ENCODE measurements at regions not wholly inside any gene's neighbourhood (a gene's known extent, or its start where the extent isn't known, plus 50 kb on each side); places are given as distances from the start of the nearest gene placed in this dataset.
A peak's percentile ranks its signal among the peaks of the same experiment; 100 is the strongest.

DNA sequence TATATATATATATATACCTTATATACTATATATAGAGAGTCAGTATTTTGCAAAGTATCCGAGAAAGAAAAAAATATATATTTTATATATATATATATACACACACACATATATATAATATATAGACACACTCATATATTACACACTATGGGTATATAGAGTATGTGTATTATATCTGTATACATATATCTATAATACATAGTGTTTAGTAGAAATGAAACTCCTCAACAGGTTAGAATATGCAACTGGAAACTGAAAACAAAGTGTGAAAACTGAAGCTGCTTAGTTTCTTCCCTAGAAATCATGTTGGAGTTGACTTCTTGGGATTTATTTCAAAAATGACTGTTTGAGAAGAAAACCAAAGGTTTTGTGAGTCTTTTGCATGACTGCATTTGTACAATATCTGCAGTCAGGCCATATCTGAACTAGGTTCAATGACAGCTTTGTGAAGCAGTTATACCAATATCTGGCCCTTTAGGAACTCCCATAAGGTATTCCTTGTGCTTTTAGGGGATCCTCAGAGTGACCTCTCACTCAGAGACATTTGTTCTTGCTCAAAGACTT is 284.1 kb downstream of the CASP12 start:
- no peak overlapping the region for H3K27ac ChIP-seq
- no peak for DNase-seq (ENCODE audit: low spot score)
- TF ChIP-seq, protein P1, sequence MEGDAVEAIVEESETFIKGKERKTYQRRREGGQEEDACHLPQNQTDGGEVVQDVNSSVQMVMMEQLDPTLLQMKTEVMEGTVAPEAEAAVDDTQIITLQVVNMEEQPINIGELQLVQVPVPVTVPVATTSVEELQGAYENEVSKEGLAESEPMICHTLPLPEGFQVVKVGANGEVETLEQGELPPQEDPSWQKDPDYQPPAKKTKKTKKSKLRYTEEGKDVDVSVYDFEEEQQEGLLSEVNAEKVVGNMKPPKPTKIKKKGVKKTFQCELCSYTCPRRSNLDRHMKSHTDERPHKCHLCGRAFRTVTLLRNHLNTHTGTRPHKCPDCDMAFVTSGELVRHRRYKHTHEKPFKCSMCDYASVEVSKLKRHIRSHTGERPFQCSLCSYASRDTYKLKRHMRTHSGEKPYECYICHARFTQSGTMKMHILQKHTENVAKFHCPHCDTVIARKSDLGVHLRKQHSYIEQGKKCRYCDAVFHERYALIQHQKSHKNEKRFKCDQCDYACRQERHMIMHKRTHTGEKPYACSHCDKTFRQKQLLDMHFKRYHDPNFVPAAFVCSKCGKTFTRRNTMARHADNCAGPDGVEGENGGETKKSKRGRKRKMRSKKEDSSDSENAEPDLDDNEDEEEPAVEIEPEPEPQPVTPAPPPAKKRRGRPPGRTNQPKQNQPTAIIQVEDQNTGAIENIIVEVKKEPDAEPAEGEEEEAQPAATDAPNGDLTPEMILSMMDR (IDR thresholded peaks at IDR 0.05): no peak

DNA sequence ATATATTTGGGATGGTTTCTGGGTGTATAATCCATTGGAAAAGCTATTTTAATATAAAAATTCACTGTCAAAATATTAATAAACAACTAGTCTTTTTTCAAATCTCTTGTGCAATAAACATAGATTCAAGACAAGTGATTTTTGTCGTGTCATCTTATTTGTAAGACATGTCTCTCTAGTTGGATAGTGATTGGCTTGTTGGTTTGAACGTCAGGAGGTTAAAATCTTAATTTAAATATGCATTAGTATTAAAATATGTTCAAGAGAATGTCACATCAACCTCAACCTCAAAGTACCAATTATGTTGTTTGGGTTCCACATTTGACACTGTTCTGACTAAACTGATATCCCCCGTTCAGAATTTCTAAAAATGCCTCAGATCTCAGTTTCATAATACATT is 287.6 kb downstream of the CASP12 start:
- TF ChIP-seq, protein P1 (IDR thresholded peaks at IDR 0.05): no peak
- Histone ChIP-seq H3K4me3 (no peak overlapping the region), H3K27ac (no peak overlapping the region)
- DNase-seq (ENCODE audit: low spot score): no peak

More for the DNA sequence above, 284.1 kb downstream of the CASP12 start:
- no peak overlapping the region for H3K4me3 ChIP-seq

DNA sequence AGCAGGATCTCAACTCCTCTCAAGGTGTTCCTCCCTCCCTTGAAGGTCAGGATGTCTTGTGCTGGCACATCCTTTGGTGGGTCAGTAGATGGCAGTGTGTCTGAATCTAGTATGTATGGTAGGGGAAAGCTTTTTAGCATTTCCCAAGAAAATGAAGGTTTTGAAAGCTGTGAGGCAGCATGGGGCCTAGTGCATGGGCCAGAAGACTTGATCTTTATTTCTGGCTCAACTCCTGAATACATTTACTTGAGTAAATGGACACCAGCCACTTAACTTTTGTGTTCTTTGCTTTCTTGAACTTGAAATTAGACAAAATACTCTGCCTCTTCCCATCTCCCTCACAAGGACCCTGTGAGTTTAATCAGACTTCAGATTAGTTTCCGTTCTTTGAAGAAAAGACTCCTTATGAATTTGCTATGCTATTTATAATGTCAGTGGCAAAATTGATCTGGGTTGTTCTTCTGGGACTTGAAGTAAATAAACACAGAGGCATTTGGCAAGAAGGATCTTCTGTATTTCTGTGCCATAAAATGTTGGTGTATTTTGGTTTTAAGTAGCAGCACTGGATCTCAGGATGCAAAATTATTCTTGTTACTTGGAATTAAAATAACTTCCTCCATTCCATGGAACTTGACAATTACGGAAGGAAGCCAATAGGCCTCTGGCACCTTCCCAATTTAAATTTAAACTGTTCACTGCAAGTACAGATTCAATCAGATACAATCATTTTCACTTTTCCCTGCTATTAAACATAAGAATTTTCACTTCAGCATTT is 288.8 kb downstream of the CASP12 start:
- peak overlapping the region; percentile 14 to 30 for H3K27ac ChIP-seq
- TF ChIP-seq, protein P1 (IDR thresholded peaks at IDR 0.05): peak; percentile 17
- H3K4me3 ChIP-seq: no peak overlapping the region
- no peak for DNase-seq (ENCODE audit: low spot score)

DNA sequence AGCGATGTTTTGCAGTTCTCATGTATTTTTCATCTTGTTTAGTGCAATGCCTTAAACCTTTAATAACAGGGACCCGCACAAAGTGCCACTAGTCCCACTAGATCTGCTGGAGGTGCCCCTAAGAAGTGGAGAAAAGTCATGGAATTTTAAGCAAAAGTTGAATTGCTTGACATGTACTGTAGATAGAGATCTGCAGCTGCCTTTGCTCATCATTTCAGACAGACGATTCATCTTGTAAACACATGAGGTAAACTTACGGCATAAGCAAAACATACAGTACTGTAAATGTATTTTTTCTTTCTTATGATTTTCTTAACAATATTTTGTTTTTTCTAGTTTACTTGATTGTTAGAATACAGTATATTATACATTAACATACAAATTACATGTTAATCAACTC is 295.6 kb downstream of the CASP12 start:
- no peak for DNase-seq (ENCODE audit: low spot score)
- TF ChIP-seq, protein P1 (IDR thresholded peaks at IDR 0.05): no peak
- Histone ChIP-seq H3K27ac (no peak overlapping the region), H3K4me3 (no peak overlapping the region)

DNA sequence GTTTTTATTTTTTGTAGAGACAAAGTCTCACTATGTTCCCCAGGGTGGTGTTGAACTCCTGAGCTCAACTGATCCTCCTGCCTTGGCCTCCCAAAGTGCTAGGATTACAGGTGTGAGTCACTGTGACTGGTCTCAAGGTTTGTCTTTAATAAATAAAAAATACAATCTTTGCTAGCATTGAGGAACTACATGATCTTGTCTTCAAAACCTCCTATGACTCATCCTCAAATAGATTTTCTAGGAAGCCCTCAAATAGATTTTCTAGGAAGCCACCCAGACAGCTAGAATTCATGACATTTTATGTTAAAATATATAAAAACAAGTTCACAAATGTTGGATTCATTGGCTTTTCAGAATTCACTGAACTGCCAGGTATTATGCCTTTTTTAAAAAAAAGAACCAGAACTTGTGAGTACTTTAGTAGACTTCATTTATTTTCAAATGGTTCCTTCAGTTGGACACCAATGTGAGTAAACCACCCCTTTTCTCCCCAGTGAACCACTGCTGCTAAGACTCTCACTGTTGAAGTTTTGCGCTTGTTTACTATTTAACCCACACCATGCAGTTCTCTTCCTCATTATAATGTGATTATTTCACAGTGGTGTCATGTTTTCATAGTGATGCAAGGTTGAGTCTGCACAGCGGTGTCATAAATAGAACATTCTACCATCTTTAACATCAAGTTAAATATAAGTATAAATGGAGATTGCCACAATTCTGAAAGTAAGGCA is 303.9 kb downstream of the CASP12 start:
- no peak overlapping the region for H3K27ac ChIP-seq
- H3K4me3 ChIP-seq: no peak overlapping the region
- TF ChIP-seq, protein P1 (IDR thresholded peaks at IDR 0.05): no peak
- DNase-seq (ENCODE audit: low spot score): no peak

DNA sequence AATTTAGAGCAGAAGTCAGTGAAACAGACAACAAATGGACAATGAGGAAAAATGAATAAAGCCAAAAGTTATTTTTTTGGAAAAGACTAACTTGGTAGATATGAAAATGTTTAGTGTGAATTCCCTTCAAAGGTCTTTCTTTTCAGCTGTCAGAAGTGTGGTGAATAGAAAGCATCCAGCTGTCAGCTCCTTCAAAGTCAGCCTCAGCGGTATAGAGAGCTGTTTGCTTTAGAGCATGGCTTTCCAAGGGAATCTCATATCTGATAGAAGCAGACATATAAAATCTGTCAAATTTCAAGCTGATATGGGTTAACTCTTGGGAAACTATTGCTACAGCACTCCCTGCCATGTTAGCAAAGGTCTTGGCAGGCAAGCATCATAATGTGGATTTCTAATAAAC is 309.3 kb downstream of the CASP12 start:
- Histone ChIP-seq H3K4me3 (no peak overlapping the region), H3K27ac (no peak overlapping the region)
- TF ChIP-seq, protein P1 (IDR thresholded peaks at IDR 0.05): no peak
- no peak for DNase-seq (ENCODE audit: low spot score)

Measured in coronary artery (tissue), 2 donors.